Ishikawa (cell line): ENCODE measurements at regions not wholly inside any gene's neighbourhood (a gene's known extent, or its start where the extent isn't known, plus 50 kb on each side); places are given as distances from the start of the nearest gene placed in this dataset.

Experiments
- CEBPB ChIP-seq: IDR thresholded peaks from 2 replicates; pipeline ENCODE4 v1.6.1; 2012
- CREB1 ChIP-seq: IDR thresholded peaks from 2 replicates; pipeline ENCODE4 v1.6.1; 2012; ENCODE audit warnings: low read depth
- EGR1 ChIP-seq: IDR thresholded peaks from 2 replicates; pipeline ENCODE4 v1.6.1; 2012
- EP300 ChIP-seq: IDR thresholded peaks from 2 replicates; pipeline ENCODE4 v1.6.1; 2012; ENCODE audit warnings: borderline replicate concordance
- FOXM1 ChIP-seq: IDR thresholded peaks from 2 replicates; pipeline ENCODE4 v1.6.1; 2012; ENCODE audit warnings: low read depth, borderline replicate concordance
- NFIC ChIP-seq: IDR thresholded peaks from 2 replicates; pipeline ENCODE4 v1.6.1; 2012
- RAD21 ChIP-seq: IDR thresholded peaks from 2 replicates; pipeline ENCODE4 v1.6.1; 2012; ENCODE audit warnings: low read depth
- TAF1 ChIP-seq: IDR thresholded peaks from 2 replicates; pipeline ENCODE4 v1.6.1; 2012; ENCODE audit warnings: low read depth, mild to moderate bottlenecking
- TCF12 ChIP-seq: IDR thresholded peaks from 2 replicates; pipeline ENCODE4 v1.6.1; 2012; ENCODE audit warnings: low read depth
- TEAD4 ChIP-seq: IDR thresholded peaks from 2 replicates; pipeline ENCODE4 v1.6.1; 2012
- YY1 ChIP-seq: IDR thresholded peaks from 2 replicates; pipeline ENCODE4 v1.6.1; 2012; ENCODE audit warnings: low read depth
- ZBTB7A ChIP-seq: IDR thresholded peaks from 2 replicates; pipeline ENCODE4 v1.6.1; 2012; ENCODE audit warnings: low read depth
- TF ChIP-seq, protein P1 (sequence below): IDR thresholded peaks from 2 replicates; pipeline ENCODE4 v1.6.1; 2012
- TF ChIP-seq, protein P2 (sequence below): IDR thresholded peaks from 2 replicates; pipeline ENCODE4 v1.6.1; 2012
- TF ChIP-seq, protein P3 (sequence below): IDR thresholded peaks from 2 replicates; pipeline ENCODE4 v1.6.1; 2012; ENCODE audit warnings: low read depth, mild to moderate bottlenecking

DNA sequence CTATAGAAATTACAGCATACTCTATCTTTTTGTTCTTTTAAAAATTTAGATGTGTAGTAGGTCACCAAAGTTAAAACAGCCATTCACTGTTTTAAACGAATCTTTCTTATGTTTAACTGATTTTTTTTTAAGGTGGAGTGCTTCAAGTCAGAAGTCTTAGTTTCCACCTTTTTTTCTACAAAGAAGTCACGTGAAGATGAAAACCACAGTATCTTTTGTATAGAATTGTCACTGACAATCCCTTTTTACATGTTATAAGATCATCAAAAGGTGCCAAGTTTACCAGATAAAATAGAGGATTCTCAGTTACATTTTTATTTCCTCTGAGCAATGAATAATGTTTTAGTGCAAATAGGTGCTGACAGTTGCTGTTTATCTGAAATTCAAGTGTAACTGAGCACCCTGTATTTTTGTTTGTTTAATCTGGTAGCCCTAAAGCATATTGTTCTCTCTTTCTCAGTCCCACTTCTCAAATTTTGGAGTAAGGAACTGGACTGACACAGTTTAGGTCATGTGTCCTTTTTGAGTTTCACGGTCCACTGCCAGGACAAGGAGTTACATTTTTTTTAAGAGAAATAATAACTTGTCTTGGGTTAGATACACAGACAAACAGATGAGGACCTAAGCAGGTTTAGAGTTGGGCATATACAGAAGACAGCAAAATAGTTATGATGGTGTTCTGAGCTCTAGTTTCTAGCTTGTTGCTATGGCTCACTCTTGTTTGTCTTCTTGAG is 233.2 kb upstream of the MBL2 start:
- TF ChIP-seq CEBPB: no peak
- TF ChIP-seq ZBTB7A: no peak
- TF ChIP-seq, protein P1, sequence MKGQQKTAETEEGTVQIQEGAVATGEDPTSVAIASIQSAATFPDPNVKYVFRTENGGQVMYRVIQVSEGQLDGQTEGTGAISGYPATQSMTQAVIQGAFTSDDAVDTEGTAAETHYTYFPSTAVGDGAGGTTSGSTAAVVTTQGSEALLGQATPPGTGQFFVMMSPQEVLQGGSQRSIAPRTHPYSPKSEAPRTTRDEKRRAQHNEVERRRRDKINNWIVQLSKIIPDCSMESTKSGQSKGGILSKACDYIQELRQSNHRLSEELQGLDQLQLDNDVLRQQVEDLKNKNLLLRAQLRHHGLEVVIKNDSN: no peak
- TF ChIP-seq, protein P2, sequence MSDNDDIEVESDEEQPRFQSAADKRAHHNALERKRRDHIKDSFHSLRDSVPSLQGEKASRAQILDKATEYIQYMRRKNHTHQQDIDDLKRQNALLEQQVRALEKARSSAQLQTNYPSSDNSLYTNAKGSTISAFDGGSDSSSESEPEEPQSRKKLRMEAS: no peak
- TF ChIP-seq TEAD4: no peak
- TF ChIP-seq EGR1: no peak
- no peak for TF ChIP-seq NFIC

DNA sequence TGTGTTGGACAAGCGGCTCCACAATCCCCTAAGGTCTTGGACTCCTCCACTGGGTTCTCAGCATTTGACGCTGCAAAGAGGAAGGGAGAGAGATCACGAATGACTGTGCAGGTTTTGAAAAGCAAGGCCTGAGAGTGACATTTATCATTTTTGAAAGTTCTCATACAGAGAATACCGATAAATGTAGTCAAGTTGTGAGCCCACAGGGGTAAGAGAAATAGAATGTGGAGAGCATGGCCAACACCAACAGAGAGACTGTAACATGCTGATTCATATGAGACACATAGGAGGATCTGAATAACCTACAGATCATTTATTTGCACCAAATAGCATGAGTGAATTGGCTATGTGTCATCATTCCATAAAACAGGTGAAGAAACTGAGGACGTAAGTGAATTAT is 230.5 kb upstream of the MBL2 start:
- TF ChIP-seq, protein P1: no peak
- TF ChIP-seq EGR1 (no peak), CREB1 (no peak), CEBPB (no peak), TAF1 (no peak), EP300 (no peak), TCF12 (no peak)

DNA sequence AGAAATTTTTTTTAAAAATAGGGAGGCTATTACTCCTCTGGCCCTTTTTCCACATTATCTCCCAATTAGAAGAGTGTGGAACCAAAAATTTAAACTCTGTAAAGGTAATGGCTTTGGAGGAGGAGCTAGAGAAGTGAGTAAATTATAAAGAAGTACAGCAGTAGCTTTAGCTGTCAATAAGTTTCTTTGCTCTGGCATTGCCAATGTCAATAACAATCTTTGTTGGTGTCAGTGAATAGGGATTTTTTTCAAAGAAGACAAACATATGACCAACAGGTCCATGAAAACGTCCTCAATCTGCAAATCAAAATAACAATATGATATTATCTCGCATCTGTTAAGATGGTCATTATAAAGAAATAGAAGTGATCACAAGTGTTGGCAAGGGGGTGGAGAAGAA is 227.1 kb upstream of the MBL2 start:
- TF ChIP-seq TAF1 (no peak), FOXM1 (no peak), RAD21 (no peak), YY1 (no peak), CEBPB (no peak), CREB1 (no peak), TEAD4 (no peak), ZBTB7A (no peak), TCF12 (no peak), EP300 (no peak), NFIC (no peak), EGR1 (no peak)
- TF ChIP-seq, protein P3, sequence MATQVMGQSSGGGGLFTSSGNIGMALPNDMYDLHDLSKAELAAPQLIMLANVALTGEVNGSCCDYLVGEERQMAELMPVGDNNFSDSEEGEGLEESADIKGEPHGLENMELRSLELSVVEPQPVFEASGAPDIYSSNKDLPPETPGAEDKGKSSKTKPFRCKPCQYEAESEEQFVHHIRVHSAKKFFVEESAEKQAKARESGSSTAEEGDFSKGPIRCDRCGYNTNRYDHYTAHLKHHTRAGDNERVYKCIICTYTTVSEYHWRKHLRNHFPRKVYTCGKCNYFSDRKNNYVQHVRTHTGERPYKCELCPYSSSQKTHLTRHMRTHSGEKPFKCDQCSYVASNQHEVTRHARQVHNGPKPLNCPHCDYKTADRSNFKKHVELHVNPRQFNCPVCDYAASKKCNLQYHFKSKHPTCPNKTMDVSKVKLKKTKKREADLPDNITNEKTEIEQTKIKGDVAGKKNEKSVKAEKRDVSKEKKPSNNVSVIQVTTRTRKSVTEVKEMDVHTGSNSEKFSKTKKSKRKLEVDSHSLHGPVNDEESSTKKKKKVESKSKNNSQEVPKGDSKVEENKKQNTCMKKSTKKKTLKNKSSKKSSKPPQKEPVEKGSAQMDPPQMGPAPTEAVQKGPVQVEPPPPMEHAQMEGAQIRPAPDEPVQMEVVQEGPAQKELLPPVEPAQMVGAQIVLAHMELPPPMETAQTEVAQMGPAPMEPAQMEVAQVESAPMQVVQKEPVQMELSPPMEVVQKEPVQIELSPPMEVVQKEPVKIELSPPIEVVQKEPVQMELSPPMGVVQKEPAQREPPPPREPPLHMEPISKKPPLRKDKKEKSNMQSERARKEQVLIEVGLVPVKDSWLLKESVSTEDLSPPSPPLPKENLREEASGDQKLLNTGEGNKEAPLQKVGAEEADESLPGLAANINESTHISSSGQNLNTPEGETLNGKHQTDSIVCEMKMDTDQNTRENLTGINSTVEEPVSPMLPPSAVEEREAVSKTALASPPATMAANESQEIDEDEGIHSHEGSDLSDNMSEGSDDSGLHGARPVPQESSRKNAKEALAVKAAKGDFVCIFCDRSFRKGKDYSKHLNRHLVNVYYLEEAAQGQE: no peak
- TF ChIP-seq, protein P2: no peak
- TF ChIP-seq, protein P1: no peak

DNA sequence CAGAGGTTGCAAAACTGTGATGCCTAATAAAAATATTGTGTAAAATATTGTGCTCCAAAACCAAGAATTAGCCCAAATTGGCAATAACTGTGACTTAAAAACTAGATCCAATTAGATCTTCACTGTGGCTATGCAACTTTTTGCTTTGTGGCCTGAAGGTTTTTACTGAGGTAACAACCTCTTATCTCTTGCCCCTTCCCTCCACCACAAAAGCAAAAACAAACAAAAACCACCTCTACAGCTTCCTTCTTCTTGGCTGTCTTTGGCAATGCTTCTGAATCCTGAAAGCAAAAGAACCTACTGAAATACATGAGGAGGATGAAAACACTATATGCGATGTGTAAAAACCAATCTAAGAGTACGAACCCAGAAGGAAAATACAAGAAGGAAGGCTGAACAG is 226.7 kb upstream of the MBL2 start:
- no peak for TF ChIP-seq FOXM1
- TF ChIP-seq TCF12: no peak
- TF ChIP-seq CEBPB: no peak
- TF ChIP-seq, protein P3: no peak
- no peak for TF ChIP-seq ZBTB7A
- no peak for TF ChIP-seq EP300

DNA sequence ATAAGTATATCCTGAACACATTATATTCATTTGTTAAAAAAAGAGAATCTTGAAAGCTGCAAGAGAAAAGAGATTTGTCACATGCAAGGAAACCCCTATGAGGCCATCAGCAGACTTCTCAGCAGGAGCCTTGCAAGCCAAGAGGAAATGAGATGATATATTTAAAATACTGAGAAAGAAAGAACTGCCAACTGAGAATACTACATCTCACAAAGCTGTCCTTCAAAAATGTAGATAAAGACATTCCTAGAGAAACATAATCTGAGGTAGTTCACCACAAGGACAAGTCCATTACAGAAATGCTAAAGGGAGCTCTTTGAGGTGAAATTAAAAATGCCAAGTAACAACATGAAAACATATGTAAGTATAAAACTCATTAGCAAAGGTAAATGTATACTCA is 224.4 kb upstream of the MBL2 start:
- no peak for TF ChIP-seq CEBPB
- no peak for TF ChIP-seq TCF12

DNA sequence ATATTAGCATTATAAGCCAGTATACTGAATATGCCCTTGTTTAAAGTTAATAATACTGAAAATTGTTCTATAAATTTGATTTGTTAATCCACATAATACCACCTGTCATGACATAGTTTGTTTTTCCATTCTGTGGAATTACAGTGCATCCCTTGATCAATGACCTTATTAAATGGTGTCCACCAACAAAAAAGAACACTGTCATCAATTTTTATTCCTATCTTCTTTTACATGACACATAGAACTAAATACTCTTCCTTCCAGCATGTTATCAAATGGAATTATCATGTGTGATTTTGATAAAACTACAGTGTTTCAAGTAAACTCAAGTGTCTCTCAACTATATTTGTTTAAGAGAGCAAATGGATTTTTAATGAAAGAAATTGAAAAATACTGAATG is 221.8 kb upstream of the MBL2 start:
- TF ChIP-seq FOXM1 (no peak), ZBTB7A (no peak), RAD21 (no peak), EGR1 (no peak), TCF12 (no peak), CREB1 (no peak), TAF1 (no peak), TEAD4 (no peak), CEBPB (no peak), EP300 (no peak), NFIC (no peak), YY1 (no peak)
- TF ChIP-seq, protein P2: no peak
- TF ChIP-seq, protein P3: no peak
- TF ChIP-seq, protein P1: no peak
